ENCODE measurements at regions not wholly inside any gene's neighbourhood (a gene's known extent, or its start where the extent isn't known, plus 50 kb on each side); places are given as distances from the start of the nearest gene placed in this dataset.

- in situ Hi-C loops (cut with HindIII; ENCODE audit: low pct_unique_long_range_greater_than_20kb, low sequenced_read_pairs), result no loop called here
- no peak for DNase-seq (ENCODE audit: low read depth in 1 of 2, low spot score in 1 of 2)
- no peak for TF ChIP-seq JUND (IDR thresholded peaks at IDR 0.05; ENCODE audit: low read depth)
Observed at GRCh38 chr2:120446236-120447126, 100.5 kb downstream of the INHBB start.

GRCh38 chr2:120447127-120447785 lies 101.3 kb downstream of the INHBB start:
- TF ChIP-seq JUND (IDR thresholded peaks at IDR 0.05; ENCODE audit: low read depth), result no peak
- no peak for DNase-seq (ENCODE audit: low read depth in 1 of 2, low spot score in 1 of 2)
- in situ Hi-C loops (cut with HindIII; ENCODE audit: low pct_unique_long_range_greater_than_20kb, low sequenced_read_pairs), result no loop called here

- no peak for DNase-seq (ENCODE audit: low read depth in 1 of 2, low spot score in 1 of 2)
- TF ChIP-seq JUND (IDR thresholded peaks at IDR 0.05; ENCODE audit: low read depth), result no peak
- in situ Hi-C loops (cut with HindIII; ENCODE audit: low pct_unique_long_range_greater_than_20kb, low sequenced_read_pairs), result no loop called here
Observed at GRCh38 chr2:120448436-120448835, 102.5 kb downstream of the INHBB start.

GRCh38 chr2:120448961-120449810 lies 103.2 kb downstream of the INHBB start:
- DNase-seq (ENCODE audit: low read depth in 1 of 2, low spot score in 1 of 2), result no peak
- no peak for TF ChIP-seq JUND (IDR thresholded peaks at IDR 0.05; ENCODE audit: low read depth)
- in situ Hi-C loops (cut with HindIII; ENCODE audit: low pct_unique_long_range_greater_than_20kb, low sequenced_read_pairs), result no loop called here

- in situ Hi-C loops (cut with HindIII; ENCODE audit: low pct_unique_long_range_greater_than_20kb, low sequenced_read_pairs), result no loop called here
- no peak for DNase-seq (ENCODE audit: low read depth in 1 of 2, low spot score in 1 of 2)
- TF ChIP-seq JUND (IDR thresholded peaks at IDR 0.05; ENCODE audit: low read depth), result no peak
Observed at GRCh38 chr2:120450196-120450820, 104.4 kb downstream of the INHBB start.

GRCh38 chr2:120451334-120451733 lies 105.4 kb downstream of the INHBB start:
- no peak for TF ChIP-seq JUND (IDR thresholded peaks at IDR 0.05; ENCODE audit: low read depth)
- no peak for DNase-seq (ENCODE audit: low read depth in 1 of 2, low spot score in 1 of 2)
- in situ Hi-C loops (cut with HindIII; ENCODE audit: low pct_unique_long_range_greater_than_20kb, low sequenced_read_pairs), result no loop called here

GRCh38 chr2:120452131-120452530 lies 106.2 kb downstream of the INHBB start:
- in situ Hi-C loops (cut with HindIII; ENCODE audit: low pct_unique_long_range_greater_than_20kb, low sequenced_read_pairs), result no loop called here
- DNase-seq (ENCODE audit: low read depth in 1 of 2, low spot score in 1 of 2), result no peak
- TF ChIP-seq JUND (IDR thresholded peaks at IDR 0.05; ENCODE audit: low read depth), result no peak

- no peak for TF ChIP-seq JUND (IDR thresholded peaks at IDR 0.05; ENCODE audit: low read depth)
- DNase-seq (ENCODE audit: low read depth in 1 of 2, low spot score in 1 of 2), result no peak
- in situ Hi-C loops (cut with HindIII; ENCODE audit: low pct_unique_long_range_greater_than_20kb, low sequenced_read_pairs), result no loop called here
Observed at GRCh38 chr2:120452945-120453634, 107.2 kb downstream of the INHBB start.

GRCh38 chr2:120453635-120453998 lies 107.7 kb downstream of the INHBB start:
- no peak for DNase-seq (ENCODE audit: low read depth in 1 of 2, low spot score in 1 of 2)
- in situ Hi-C loops (cut with HindIII; ENCODE audit: low pct_unique_long_range_greater_than_20kb, low sequenced_read_pairs), result no loop called here
- TF ChIP-seq JUND (IDR thresholded peaks at IDR 0.05; ENCODE audit: low read depth), result no peak

GRCh38 chr2:120454654-120455385 lies 108.9 kb downstream of the INHBB start:
- in situ Hi-C loops (cut with HindIII; ENCODE audit: low pct_unique_long_range_greater_than_20kb, low sequenced_read_pairs), result no loop called here
- TF ChIP-seq JUND (IDR thresholded peaks at IDR 0.05; ENCODE audit: low read depth), result no peak
- no peak for DNase-seq (ENCODE audit: low read depth in 1 of 2, low spot score in 1 of 2)

- in situ Hi-C loops (cut with HindIII; ENCODE audit: low pct_unique_long_range_greater_than_20kb, low sequenced_read_pairs), result no loop called here
- no peak for DNase-seq (ENCODE audit: low read depth in 1 of 2, low spot score in 1 of 2)
- TF ChIP-seq JUND (IDR thresholded peaks at IDR 0.05; ENCODE audit: low read depth), result no peak
Observed at GRCh38 chr2:120455390-120455789, 109.5 kb downstream of the INHBB start.
